HG03066 (cell line): ENCODE measurements at regions not wholly inside any gene's neighbourhood (a gene's known extent, or its start where the extent isn't known, plus 50 kb on each side); places are given as distances from the start of the nearest gene placed in this dataset.
A peak's percentile ranks its signal among the peaks of the same experiment; 100 is the strongest.

Experiments used
- ATAC-seq: cut with Tn5 transposase; IDR thresholded peaks from one replicate; pipeline ENCODE4 v1.9.1; 2021; ENCODE audit warnings: low read depth; ENCODE audit not compliant: unreplicated experiment

- no peak for ATAC-seq
These were observed 268.7 kb upstream of the AGTR1 start for GRCh38 chr3:148428862-148429605.

GRCh38 chr3:148433665-148434064 is 264.0 kb upstream of the AGTR1 start:
- no peak for ATAC-seq

GRCh38 chr3:148435534-148435933 is 262.2 kb upstream of the AGTR1 start:
- no peak for ATAC-seq

GRCh38 chr3:148439254-148439822 is 258.4 kb upstream of the AGTR1 start:
- ATAC-seq: peak; percentile 54

GRCh38 chr3:148441191-148441590 is 256.5 kb upstream of the AGTR1 start:
- no peak for ATAC-seq

- ATAC-seq: no peak
These were observed 246.9 kb upstream of the AGTR1 start for GRCh38 chr3:148450819-148451218.

- ATAC-seq: no peak
These were observed 245.7 kb upstream of the AGTR1 start for GRCh38 chr3:148451969-148452368.

- ATAC-seq: no peak
These were observed 243.9 kb upstream of the AGTR1 start for GRCh38 chr3:148453781-148454191.

- no peak for ATAC-seq
These were observed 242.6 kb upstream of the AGTR1 start for GRCh38 chr3:148455098-148455497.

- ATAC-seq: no peak
These were observed 239.8 kb upstream of the AGTR1 start for GRCh38 chr3:148457886-148458285.

GRCh38 chr3:148459931-148460513 is 237.7 kb upstream of the AGTR1 start:
- ATAC-seq: no peak

GRCh38 chr3:148460686-148461085 is 237.0 kb upstream of the AGTR1 start:
- ATAC-seq: no peak

GRCh38 chr3:148464246-148464645 is 233.5 kb upstream of the AGTR1 start:
- no peak for ATAC-seq

- ATAC-seq: no peak
These were observed 231.6 kb upstream of the AGTR1 start for GRCh38 chr3:148466143-148466542.

- ATAC-seq: no peak
These were observed 230.5 kb upstream of the AGTR1 start for GRCh38 chr3:148466980-148467740.

GRCh38 chr3:148477375-148477774 is 220.3 kb upstream of the AGTR1 start:
- no peak for ATAC-seq

- no peak for ATAC-seq
These were observed 204.1 kb upstream of the AGTR1 start for GRCh38 chr3:148493631-148494030.

- ATAC-seq: no peak
These were observed 203.3 kb upstream of the AGTR1 start for GRCh38 chr3:148494451-148494850.

- ATAC-seq: no peak
These were observed 196.8 kb upstream of the AGTR1 start for GRCh38 chr3:148500881-148501280.

- ATAC-seq: no peak
These were observed 187.6 kb upstream of the AGTR1 start for GRCh38 chr3:148510116-148510515.

- ATAC-seq: no peak
These were observed 187.1 kb upstream of the AGTR1 start for GRCh38 chr3:148510561-148510960.
